ENCODE measurements at regions not wholly inside any gene's neighbourhood (a gene's known extent, or its start where the extent isn't known, plus 50 kb on each side); places are given as distances from the start of the nearest gene placed in this dataset.

- TF ChIP-seq, protein P1, sequence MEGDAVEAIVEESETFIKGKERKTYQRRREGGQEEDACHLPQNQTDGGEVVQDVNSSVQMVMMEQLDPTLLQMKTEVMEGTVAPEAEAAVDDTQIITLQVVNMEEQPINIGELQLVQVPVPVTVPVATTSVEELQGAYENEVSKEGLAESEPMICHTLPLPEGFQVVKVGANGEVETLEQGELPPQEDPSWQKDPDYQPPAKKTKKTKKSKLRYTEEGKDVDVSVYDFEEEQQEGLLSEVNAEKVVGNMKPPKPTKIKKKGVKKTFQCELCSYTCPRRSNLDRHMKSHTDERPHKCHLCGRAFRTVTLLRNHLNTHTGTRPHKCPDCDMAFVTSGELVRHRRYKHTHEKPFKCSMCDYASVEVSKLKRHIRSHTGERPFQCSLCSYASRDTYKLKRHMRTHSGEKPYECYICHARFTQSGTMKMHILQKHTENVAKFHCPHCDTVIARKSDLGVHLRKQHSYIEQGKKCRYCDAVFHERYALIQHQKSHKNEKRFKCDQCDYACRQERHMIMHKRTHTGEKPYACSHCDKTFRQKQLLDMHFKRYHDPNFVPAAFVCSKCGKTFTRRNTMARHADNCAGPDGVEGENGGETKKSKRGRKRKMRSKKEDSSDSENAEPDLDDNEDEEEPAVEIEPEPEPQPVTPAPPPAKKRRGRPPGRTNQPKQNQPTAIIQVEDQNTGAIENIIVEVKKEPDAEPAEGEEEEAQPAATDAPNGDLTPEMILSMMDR (IDR thresholded peaks at IDR 0.05), result no peak
- TF ChIP-seq POLR2A (IDR thresholded peaks at IDR 0.05), result no peak
- TF ChIP-seq EP300 (IDR thresholded peaks at IDR 0.05), result no peak
Observed at GRCh38 chr6:71499667-71500066, 211.1 kb downstream of the OGFRL1 start.
